ENCODE measurements at regions not wholly inside any gene's neighbourhood (a gene's known extent, or its start where the extent isn't known, plus 50 kb on each side); places are given as distances from the start of the nearest gene placed in this dataset.

DNA sequence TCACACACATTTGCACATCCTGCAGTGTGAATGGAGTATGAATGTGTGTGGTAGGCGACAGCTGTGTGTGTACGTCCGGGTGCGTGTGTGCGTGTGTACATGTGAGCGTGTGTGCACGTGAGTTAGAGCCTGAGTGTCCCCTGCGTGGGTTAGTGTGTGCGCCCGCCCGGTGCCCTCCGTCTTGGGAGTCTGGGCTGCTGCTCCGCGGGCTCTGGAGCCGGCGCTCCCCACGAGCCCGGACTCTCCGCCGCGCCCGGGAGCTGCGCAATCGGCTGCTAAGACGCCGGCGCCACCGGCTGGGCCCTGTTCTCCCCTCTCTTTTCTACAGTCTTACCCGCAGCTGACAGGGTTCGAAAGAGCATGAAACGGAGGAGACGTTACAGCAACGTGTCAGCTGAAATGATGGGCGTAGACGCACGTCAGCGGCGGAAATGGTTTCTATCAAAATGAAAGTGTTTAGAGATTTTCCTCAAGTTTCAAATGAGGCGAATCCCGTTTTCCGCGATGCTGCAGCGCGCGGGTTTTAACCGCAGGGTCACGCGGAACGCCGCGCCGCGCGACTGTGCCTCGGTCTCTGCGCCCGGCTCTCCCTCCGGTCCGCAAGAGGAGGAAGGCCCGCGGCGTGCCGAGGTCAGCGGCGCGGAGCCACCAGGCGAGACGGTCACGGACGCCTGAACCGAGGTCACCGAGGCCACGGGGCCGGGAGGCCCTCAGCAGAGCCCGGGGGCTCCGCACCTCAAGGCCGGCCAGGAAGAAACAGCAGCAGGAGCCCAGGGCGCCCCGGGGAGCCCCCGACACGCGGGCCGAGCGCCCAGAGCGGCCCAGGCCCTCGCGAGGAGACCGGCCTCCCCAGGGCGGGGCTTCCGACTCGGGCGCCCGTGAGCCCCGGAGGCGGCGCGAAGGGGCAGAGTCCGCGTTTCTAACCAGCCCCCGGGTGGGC lies 95.3 kb upstream of the BHLHE23 start:
- TF ChIP-seq, protein P1, sequence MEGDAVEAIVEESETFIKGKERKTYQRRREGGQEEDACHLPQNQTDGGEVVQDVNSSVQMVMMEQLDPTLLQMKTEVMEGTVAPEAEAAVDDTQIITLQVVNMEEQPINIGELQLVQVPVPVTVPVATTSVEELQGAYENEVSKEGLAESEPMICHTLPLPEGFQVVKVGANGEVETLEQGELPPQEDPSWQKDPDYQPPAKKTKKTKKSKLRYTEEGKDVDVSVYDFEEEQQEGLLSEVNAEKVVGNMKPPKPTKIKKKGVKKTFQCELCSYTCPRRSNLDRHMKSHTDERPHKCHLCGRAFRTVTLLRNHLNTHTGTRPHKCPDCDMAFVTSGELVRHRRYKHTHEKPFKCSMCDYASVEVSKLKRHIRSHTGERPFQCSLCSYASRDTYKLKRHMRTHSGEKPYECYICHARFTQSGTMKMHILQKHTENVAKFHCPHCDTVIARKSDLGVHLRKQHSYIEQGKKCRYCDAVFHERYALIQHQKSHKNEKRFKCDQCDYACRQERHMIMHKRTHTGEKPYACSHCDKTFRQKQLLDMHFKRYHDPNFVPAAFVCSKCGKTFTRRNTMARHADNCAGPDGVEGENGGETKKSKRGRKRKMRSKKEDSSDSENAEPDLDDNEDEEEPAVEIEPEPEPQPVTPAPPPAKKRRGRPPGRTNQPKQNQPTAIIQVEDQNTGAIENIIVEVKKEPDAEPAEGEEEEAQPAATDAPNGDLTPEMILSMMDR (conservative IDR thresholded peaks at IDR 0.05; ENCODE audit: low read depth, low read length) = no peak
- no peak for DNase-seq (ENCODE audit: low read depth)
- H3K4me3 ChIP-seq (ENCODE audit: low read length) = peak overlapping the region; percentile 21

DNA sequence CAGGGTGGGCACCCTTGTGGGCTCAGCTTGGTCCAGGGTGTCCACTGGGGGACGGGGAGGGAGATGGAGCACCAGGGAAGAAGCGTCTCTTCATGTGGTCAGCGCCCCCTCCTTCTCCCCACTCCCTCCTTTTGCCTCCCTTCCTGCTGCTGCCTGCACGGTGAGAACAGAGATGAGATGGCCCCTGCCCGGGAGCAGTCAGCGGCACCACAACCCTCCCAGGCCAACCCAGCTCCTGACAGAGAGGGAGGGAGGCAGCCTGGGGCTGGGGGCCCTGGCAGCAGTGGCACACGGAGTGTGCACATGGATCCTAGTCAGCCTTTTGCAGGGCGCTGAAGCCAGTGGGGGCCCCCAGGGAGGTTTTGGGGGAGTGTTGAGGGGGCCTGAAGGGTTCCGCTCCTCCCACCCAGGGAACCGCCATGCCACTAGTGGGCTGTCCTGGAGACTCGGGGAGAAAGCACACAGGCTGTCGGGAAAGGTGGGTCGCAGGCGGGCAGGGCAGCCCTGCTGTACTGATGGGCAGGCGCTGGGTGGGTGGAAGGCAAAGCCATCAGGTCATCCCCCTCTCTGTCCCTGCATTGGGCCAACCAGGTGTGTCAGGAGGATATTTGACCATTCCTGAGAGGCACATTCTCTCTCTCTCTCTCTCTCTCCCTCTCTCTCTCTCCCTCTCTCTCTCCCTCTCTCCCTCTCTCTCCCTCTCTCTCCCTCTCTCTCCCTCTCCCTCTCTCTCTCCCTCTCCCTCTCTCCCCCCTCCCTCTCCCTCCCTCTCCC lies 94.3 kb upstream of the BHLHE23 start:
- no peak for DNase-seq (ENCODE audit: low read depth)
- no peak overlapping the region for H3K4me3 ChIP-seq (ENCODE audit: low read length)
- TF ChIP-seq, protein P1 (conservative IDR thresholded peaks at IDR 0.05; ENCODE audit: low read depth, low read length) = no peak

DNA sequence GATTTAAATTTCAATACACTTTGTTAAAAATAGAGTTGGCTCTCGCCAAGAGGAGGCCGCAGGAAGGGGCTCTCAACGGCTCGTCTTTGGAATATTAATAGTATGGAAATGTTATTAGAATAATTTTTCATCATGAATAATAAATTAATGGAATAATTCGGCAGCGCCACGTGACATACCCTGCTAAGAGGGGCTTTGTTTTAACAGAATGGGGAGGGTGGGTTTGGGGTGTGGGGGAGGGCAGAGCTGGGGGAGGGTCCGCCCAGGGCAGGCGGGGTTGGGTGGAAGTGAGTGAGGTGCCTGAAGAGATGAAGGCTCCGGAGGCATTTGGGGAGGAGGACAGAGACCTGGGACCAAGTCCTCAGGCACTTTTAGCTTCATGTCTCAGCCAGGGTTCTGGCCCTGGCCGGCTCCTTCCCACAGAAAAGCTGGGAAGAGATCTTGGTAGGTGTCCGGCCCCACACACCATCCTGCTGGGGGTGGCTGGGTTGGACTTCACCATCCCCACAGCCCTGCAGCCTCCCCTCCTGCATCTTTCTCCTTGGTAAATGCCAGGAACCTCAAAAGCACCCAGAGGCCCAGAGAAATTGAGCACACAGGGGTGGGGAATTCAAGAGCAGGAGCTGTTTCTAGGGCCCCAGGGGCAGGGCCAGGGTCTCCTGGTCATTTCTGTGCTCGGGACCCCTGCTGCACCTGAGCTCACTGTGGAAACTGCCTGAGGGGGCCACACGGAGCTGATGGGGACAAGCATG lies 93.6 kb upstream of the BHLHE23 start:
- no peak for DNase-seq (ENCODE audit: low read depth)

DNA sequence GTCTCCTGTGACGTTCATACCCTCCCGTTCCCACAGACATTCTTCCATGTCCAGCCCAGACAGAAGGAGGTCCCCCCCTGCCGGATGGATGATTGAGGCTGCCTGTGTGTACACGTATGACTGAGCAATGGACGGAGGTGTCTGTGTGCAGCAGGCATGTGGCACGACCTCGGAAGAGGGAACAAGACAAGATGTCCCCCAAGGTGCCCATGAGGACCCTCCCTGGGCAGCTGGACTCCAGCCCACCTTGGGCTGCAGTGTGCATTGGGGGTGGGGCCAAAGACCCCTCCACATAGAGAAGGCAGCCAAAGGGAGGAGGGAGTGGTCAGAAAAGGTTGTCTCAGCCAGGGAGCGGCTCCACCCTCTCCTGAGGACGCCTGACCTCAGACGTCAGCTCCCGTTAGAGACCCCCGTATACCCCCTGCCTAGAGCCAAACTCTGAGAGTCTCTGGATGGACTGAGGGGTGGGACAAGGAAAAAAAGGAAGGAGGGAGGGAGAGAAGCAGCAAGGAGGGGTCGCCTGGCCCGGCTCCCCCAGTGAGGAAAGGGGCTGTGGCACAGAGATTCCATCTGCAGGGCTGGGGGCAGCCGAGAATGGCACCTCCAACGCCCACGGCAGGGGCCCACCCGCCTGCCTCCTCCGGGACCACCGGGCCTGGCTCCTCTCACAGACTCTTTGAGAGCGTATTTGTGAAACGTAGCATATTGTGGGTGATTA lies 92.9 kb upstream of the BHLHE23 start:
- H3K4me3 ChIP-seq (ENCODE audit: low read length) = no peak overlapping the region
- DNase-seq (ENCODE audit: low read depth) = no peak
- TF ChIP-seq, protein P1 (conservative IDR thresholded peaks at IDR 0.05; ENCODE audit: low read depth, low read length) = no peak

More for the DNA sequence above, 93.6 kb upstream of the BHLHE23 start:
- no peak overlapping the region for H3K4me3 ChIP-seq (ENCODE audit: low read length)
- TF ChIP-seq, protein P1 (conservative IDR thresholded peaks at IDR 0.05; ENCODE audit: low read depth, low read length) = no peak

DNA sequence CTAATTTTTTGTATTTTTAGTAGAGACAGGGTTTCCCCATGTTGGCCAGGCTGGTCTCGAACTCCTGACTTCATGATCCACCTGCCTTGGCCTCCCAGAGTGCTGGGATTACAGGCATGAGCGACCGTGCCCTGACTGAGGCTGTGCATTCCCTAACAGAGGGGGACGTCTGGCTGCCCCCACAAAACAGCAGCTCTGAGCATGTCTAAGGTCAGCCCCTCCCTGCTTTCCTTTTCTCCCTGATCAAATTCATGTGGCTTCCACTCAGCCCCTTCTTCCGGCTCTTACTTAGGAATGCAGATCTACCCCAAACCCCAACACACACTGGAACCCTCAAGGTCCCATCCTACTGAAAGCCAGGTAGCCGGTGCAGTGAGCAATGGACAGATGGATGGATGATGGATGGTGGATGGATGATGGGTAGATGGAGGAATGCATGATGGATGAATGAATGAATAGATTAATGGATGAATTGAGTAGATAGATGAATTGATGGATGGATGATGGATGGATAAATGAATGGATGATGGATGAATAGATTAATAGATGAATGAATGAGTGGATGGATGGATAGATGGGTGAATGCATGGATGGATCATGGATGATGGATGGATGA lies 91.5 kb upstream of the BHLHE23 start:
- DNase-seq (ENCODE audit: low read depth) = no peak
- H3K4me3 ChIP-seq (ENCODE audit: low read length) = no peak overlapping the region
- TF ChIP-seq, protein P1 (conservative IDR thresholded peaks at IDR 0.05; ENCODE audit: low read depth, low read length) = no peak

DNA sequence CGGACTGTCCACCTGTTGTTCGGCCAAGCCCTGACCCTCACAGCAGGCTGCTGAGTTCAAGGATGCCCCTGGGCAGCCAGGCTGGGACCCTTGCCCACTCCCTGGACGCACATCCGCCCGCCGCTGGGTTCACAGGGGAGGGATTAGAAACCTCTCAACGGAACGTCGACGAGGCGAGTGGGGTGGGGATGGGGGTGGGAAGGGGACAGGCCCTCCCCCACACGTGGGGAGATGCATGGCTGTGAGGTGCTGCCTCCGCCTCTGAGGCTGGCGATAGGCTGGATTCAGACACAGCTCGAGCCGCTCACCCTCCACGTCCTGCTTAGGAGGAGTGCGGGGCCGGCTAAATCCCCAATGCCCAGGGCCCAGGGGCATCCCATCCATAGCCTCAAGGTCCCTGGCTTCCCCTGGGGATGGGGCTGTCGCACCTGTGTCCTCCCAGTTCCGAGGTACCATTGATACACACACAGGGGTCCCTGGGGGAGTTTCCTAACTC lies 90.6 kb upstream of the BHLHE23 start:
- no peak for DNase-seq (ENCODE audit: low read depth)
- TF ChIP-seq, protein P1 (conservative IDR thresholded peaks at IDR 0.05; ENCODE audit: low read depth, low read length) = no peak
- H3K4me3 ChIP-seq (ENCODE audit: low read length) = no peak overlapping the region
